Astrocyte (in vitro differentiated cells and primary cell): ENCODE measurements at regions not wholly inside any gene's neighbourhood (a gene's known extent, or its start where the extent isn't known, plus 50 kb on each side); places are given as distances from the start of the nearest gene placed in this dataset.
A peak's percentile ranks its signal among the peaks of the same experiment; 100 is the strongest.

Source experiments
- DNase-seq: peaks from one replicate; pipeline ENCODE4 v3.0.0-alpha.2; 2010; ENCODE audit warnings: low read depth
- FAIRE-seq: peaks from 2 replicates; lab custom pipeline; 2011; peaks lifted over from hg19 to GRCh38; lab: Jason Lieb, UNC
- H2AFZ ChIP-seq: 2 replicates; pipeline ENCODE4 v1.6.0; 2012; ENCODE audit warnings: low read depth, low read length, inconsistent platforms
- H3K27ac ChIP-seq: 2 replicates; pipeline ENCODE4 v1.5.1; 2011; ENCODE audit warnings: low read depth, low read length, inconsistent platforms
- H3K27me3 ChIP-seq: 2 replicates; pipeline ENCODE4 v1.6.0; 2011; ENCODE audit warnings: low read length, inconsistent platforms; ENCODE audit not compliant: insufficient read depth
- H3K36me3 ChIP-seq: 2 replicates; pipeline ENCODE4 v1.5.1; 2011; ENCODE audit warnings: low read length, inconsistent platforms; ENCODE audit not compliant: insufficient read depth
- H3K4me1 ChIP-seq: 2 replicates; pipeline ENCODE4 v1.5.1; 2011; ENCODE audit warnings: low read length, inconsistent platforms; ENCODE audit not compliant: insufficient read depth
- H3K4me2 ChIP-seq: 2 replicates; pipeline ENCODE4 v1.6.0; 2012; ENCODE audit warnings: low read length, inconsistent platforms
- H3K4me3 ChIP-seq: 2 replicates; pipeline ENCODE4 v1.5.1; 2011; ENCODE audit warnings: low read depth, mild to moderate bottlenecking, low read length, inconsistent platforms; ENCODE audit not compliant: insufficient read depth
- H3K79me2 ChIP-seq: 2 replicates; pipeline ENCODE4 v1.6.0; 2012; ENCODE audit warnings: mild to moderate bottlenecking, low read length, inconsistent platforms; ENCODE audit not compliant: insufficient read depth
- H3K9ac ChIP-seq: 2 replicates; pipeline ENCODE4 v1.6.0; 2012; ENCODE audit warnings: mild to moderate bottlenecking, low read length, inconsistent platforms
- H3K9me3 ChIP-seq: 2 replicates; pipeline ENCODE4 v1.5.1; 2012; ENCODE audit warnings: low read depth, mild to moderate bottlenecking, low read length, inconsistent platforms; ENCODE audit not compliant: insufficient read depth
- H4K20me1 ChIP-seq: 2 replicates; pipeline ENCODE4 v1.6.0; 2012; ENCODE audit warnings: low read length, inconsistent platforms; ENCODE audit not compliant: insufficient read depth
- H3K27ac Mint-ChIP-seq: one replicate; pipeline ENCODE4 v1.8.0; 2021; ENCODE audit warnings: mild to moderate bottlenecking, mixed read lengths; ENCODE audit not compliant: unreplicated experiment
- H3K27me3 Mint-ChIP-seq: one replicate; pipeline ENCODE4 v1.8.0; 2021; ENCODE audit warnings: low read depth, mixed read lengths; ENCODE audit not compliant: unreplicated experiment
- H3K36me3 Mint-ChIP-seq: one replicate; pipeline ENCODE4 v1.8.0; 2021; ENCODE audit warnings: low read depth, mixed read lengths; ENCODE audit not compliant: unreplicated experiment
- H3K4me1 Mint-ChIP-seq: one replicate; pipeline ENCODE4 v1.8.0; 2021; ENCODE audit warnings: low read depth, mixed read lengths; ENCODE audit not compliant: unreplicated experiment
- H3K4me3 Mint-ChIP-seq: one replicate; pipeline ENCODE4 v1.8.0; 2021; ENCODE audit warnings: mild to moderate bottlenecking, moderate library complexity, mixed read lengths; ENCODE audit not compliant: unreplicated experiment
- H3K9me3 Mint-ChIP-seq: one replicate; pipeline ENCODE4 v1.8.0; 2021; ENCODE audit warnings: mild to moderate bottlenecking, mixed read lengths; ENCODE audit not compliant: unreplicated experiment
- EZH2 ChIP-seq: IDR thresholded peaks from 2 replicates; pipeline ENCODE4 v1.6.1; 2012; ENCODE audit warnings: mild to moderate bottlenecking, low read length, inconsistent platforms; ENCODE audit not compliant: insufficient read depth
- TF ChIP-seq, protein P1 (sequence below): IDR thresholded peaks from 2 replicates; pipeline ENCODE4 v1.5.1; 2011; ENCODE audit warnings: low read depth, mild to moderate bottlenecking, inconsistent platforms, low read length, moderate library complexity; ENCODE audit not compliant: insufficient read depth

GRCh38 chr1:115228191-115228590 is 109.9 kb downstream of the NGF start:
- Histone ChIP-seq H3K27me3 (no peaks in the 10 kb centered on the region), H3K79me2 (no peaks in the 10 kb centered on the region), H3K9me3 (no peaks in the 10 kb centered on the region), H4K20me1 (no peaks in the 10 kb centered on the region), H3K4me1 (peaks cover 18% of the 10 kb centered on the region), H3K4me3 (no peak overlapping the region), H3K9ac (peak overlapping the region; percentile 32), H3K36me3 (no peaks in the 10 kb centered on the region), H2AFZ (peak overlapping the region; percentile 20), H3K27ac (peak overlapping the region; percentile 49), H3K4me2 (peak overlapping the region; percentile 73)
- H3K27me3 Mint-ChIP-seq = peaks cover 2% of the 10 kb centered on the region
- no peaks in the 10 kb centered on the region for H3K36me3 Mint-ChIP-seq
- FAIRE-seq = no peak
- TF ChIP-seq, protein P1, sequence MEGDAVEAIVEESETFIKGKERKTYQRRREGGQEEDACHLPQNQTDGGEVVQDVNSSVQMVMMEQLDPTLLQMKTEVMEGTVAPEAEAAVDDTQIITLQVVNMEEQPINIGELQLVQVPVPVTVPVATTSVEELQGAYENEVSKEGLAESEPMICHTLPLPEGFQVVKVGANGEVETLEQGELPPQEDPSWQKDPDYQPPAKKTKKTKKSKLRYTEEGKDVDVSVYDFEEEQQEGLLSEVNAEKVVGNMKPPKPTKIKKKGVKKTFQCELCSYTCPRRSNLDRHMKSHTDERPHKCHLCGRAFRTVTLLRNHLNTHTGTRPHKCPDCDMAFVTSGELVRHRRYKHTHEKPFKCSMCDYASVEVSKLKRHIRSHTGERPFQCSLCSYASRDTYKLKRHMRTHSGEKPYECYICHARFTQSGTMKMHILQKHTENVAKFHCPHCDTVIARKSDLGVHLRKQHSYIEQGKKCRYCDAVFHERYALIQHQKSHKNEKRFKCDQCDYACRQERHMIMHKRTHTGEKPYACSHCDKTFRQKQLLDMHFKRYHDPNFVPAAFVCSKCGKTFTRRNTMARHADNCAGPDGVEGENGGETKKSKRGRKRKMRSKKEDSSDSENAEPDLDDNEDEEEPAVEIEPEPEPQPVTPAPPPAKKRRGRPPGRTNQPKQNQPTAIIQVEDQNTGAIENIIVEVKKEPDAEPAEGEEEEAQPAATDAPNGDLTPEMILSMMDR = no peak
- no peak for TF ChIP-seq EZH2
- no peak overlapping the region for H3K27ac Mint-ChIP-seq
- H3K4me3 Mint-ChIP-seq = no peak overlapping the region
- H3K4me1 Mint-ChIP-seq = peaks cover 3% of the 10 kb centered on the region
- no peak for DNase-seq
- peaks cover 2% of the 10 kb centered on the region for H3K9me3 Mint-ChIP-seq

DNA sequence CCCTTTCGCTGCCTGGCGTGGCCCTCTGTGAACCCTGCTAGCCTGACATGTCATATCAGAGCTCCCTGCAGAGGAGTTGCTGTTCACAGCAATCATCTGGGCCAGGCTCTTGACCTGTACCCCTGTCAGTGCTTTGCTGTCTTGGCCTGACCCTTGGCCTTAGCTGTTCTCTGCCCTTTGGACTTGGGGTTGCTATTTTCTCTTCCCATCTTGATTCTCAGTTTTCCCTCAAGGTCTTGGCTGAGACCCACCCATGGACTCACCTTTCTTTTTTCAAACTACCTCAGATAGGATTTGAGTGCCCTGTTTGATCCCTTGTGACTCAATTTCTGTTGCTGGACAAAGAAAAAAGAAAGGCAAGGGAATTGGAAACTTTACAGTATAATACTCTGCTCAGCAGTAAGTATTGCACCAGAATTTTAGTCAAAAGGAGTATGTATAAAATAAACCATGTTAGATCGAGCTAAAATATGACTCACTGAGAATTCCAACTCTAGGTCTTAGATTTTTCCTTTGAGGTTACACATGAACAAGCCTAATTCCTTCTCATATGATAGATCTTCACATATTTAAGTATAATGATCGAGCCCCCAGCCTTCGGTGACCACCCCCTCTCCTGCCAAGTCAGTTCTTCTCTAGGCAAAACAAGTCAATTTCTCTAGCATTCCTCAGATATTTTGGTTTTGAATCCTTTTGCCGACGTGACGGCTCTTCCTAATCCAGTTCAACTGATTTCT is 110.5 kb downstream of the NGF start:
- H3K27ac Mint-ChIP-seq = no peak overlapping the region
- peak overlapping the region; percentile 73 for H3K4me2 ChIP-seq
- H3K4me1 Mint-ChIP-seq = peaks cover 8% of the 10 kb centered on the region
- no peak overlapping the region for H3K4me3 Mint-ChIP-seq
- no peaks in the 10 kb centered on the region for H4K20me1 ChIP-seq
- TF ChIP-seq EZH2 = no peak
- TF ChIP-seq, protein P1 = no peak
- peak overlapping the region; percentile 20 for H2AFZ ChIP-seq
- H3K4me3 ChIP-seq = no peak overlapping the region
- no peaks in the 10 kb centered on the region for H3K36me3 ChIP-seq
- H3K9ac ChIP-seq = peak overlapping the region; percentile 32
- no peaks in the 10 kb centered on the region for H3K27me3 ChIP-seq
- H3K36me3 Mint-ChIP-seq = no peaks in the 10 kb centered on the region
- H3K27ac ChIP-seq = peak overlapping the region; percentile 49
- H3K27me3 Mint-ChIP-seq = peaks cover 2% of the 10 kb centered on the region
- H3K4me1 ChIP-seq = peaks cover 25% of the 10 kb centered on the region
- peaks cover 2% of the 10 kb centered on the region for H3K9me3 Mint-ChIP-seq
- H3K9me3 ChIP-seq = no peaks in the 10 kb centered on the region
- DNase-seq (peak; percentile 86), FAIRE-seq (peak; percentile 93)
- no peaks in the 10 kb centered on the region for H3K79me2 ChIP-seq
